HepG2 (cell line): ENCODE measurements at regions not wholly inside any gene's neighbourhood (a gene's known extent, or its start where the extent isn't known, plus 50 kb on each side); places are given as distances from the start of the nearest gene placed in this dataset.

Experiments
- small RNA-seq, 3 experiments: library from RNA; depleted of rRNA; stranded (forward); fragments of <200 nt; gene quantifications; one replicate each; pipeline ENCODE3, GENCODE V24; 2012; ENCODE audit warnings: low read depth in 2 of 3, low replicate concordance in 1 of 3; ENCODE audit not compliant: insufficient read length in 3 of 3, insufficient read depth in 2 of 3

Small RNAs in the stretch of these regions (small RNA-seq; reads per million reads assigned to genes)
- gene AC025946.2: 0 reads per million in 3 experiments
- gene AL355333.1: 0 reads per million in 3 experiments
- 0 reads per million in 3 experiments for gene CUX2P1
- gene RF00019: 0 reads per million in 3 experiments
- 0 reads per million in 3 experiments for gene RNA5SP299
